Progenitor cell of endocrine pancreas (in vitro differentiated cells): ENCODE measurements at regions not wholly inside any gene's neighbourhood (a gene's known extent, or its start where the extent isn't known, plus 50 kb on each side); places are given as distances from the start of the nearest gene placed in this dataset.
"Not testable (repeated sequence)": the region's sequence is repeated elsewhere in the genome, so short reads cannot be mapped to it uniquely, and the experiment has no call there.

Source experiments
- DNase-seq: peaks from one replicate; pipeline ENCODE4 v3.0.0; 2021; ENCODE audit warnings: low spot score; ENCODE audit not compliant: unreplicated experiment
- H3K27ac Mint-ChIP-seq: 2 replicates; pipeline ENCODE4 v1.8.0; 2021; ENCODE audit warnings: mild to moderate bottlenecking, moderate library complexity, mixed read lengths
- H3K27me3 Mint-ChIP-seq: 2 replicates; pipeline ENCODE4 v1.8.0; 2021; ENCODE audit warnings: mixed read lengths
- H3K36me3 Mint-ChIP-seq: 2 replicates; pipeline ENCODE4 v1.8.0; 2022; ENCODE audit warnings: mixed read lengths; ENCODE audit not compliant: insufficient read depth
- H3K4me1 Mint-ChIP-seq: 2 replicates; pipeline ENCODE4 v1.8.0; 2021; ENCODE audit warnings: low read depth, mixed read lengths
- H3K4me3 Mint-ChIP-seq: 2 replicates; pipeline ENCODE4 v1.8.0; 2021; ENCODE audit warnings: low read depth, mild to moderate bottlenecking, moderate library complexity, mixed read lengths
- H3K9me3 Mint-ChIP-seq: 2 replicates; pipeline ENCODE4 v1.8.0; 2021; ENCODE audit warnings: low read depth, mixed read lengths
- CTCF ChIP-seq: fragments of 200-600 bp; sonication (generic); IDR thresholded peaks from one replicate; pipeline ENCODE4 v1.5.0; 2021; ENCODE audit warnings: antibody characterized with exemption, mild to moderate bottlenecking; ENCODE audit not compliant: unreplicated experiment

GRCh38 chr3:153555919-153556318, 393.9 kb downstream of the RAP2B start:
- no peak for DNase-seq
- no peak for TF ChIP-seq CTCF
- H3K27me3 Mint-ChIP-seq = no peaks in the 10 kb centered on the region
- H3K4me3 Mint-ChIP-seq = no peak overlapping the region
- H3K36me3 Mint-ChIP-seq = no peaks in the 10 kb centered on the region
- H3K4me1 Mint-ChIP-seq = no peaks in the 10 kb centered on the region
- H3K27ac Mint-ChIP-seq = no peak overlapping the region
- H3K9me3 Mint-ChIP-seq = peaks cover 19% of the 10 kb centered on the region

DNA sequence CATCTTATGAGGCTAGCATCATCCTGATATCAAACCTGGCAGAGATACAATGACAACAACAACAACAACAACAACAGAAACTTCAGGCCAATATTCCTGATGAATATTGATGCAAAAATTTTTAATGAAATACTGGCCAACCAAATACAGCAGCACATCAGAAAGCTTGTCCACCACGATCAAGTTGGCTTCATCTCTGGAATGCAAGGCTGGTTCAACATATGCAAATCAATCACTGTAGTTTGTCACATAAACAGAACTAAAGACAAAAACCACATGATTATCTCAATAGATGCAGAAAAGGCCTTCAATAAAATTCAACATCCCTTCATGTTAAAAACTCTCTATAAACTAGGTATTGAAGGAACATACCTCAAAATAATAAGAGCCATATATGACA, 397.3 kb downstream of the RAP2B start:
- H3K36me3 Mint-ChIP-seq, H3K4me1 Mint-ChIP-seq, H3K27ac Mint-ChIP-seq, H3K27me3 Mint-ChIP-seq, DNase-seq, H3K4me3 Mint-ChIP-seq: not testable (repeated sequence)
- peaks cover 30% of the 10 kb centered on the region for H3K9me3 Mint-ChIP-seq

GRCh38 chr3:153567011-153567410, 405.0 kb downstream of the RAP2B start:
- TF ChIP-seq CTCF = no peak

DNA sequence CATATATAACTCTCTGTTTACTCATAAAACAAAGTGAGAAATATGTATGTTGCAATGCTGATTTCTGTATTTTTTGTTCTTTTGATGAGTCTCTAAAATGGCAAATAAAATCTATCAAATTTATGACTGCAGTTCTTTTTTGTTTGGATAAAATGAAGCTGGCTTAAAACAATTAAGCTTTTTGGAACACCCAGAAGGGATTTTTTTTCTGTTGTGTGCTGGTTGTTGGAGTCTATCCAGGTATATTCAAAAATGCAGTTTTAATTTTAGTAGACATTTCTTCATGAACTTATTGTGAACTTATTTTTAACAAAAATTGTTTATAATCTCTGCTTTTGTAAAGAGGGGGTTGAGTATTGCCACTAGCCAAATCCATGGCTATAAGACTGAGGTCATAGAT, 405.5 kb downstream of the RAP2B start:
- no peaks in the 10 kb centered on the region for H3K27me3 Mint-ChIP-seq
- H3K36me3 Mint-ChIP-seq = peaks cover 2% of the 10 kb centered on the region
- no peak overlapping the region for H3K4me3 Mint-ChIP-seq
- no peak for DNase-seq
- H3K27ac Mint-ChIP-seq = no peak overlapping the region
- no peak for TF ChIP-seq CTCF
- no peaks in the 10 kb centered on the region for H3K4me1 Mint-ChIP-seq
- H3K9me3 Mint-ChIP-seq = peaks cover 22% of the 10 kb centered on the region

More at GRCh38 chr3:153567011-153567410, 405.0 kb downstream of the RAP2B start:
- DNase-seq = no peak
- Mint-ChIP-seq H3K4me3 (no peak overlapping the region), H3K27ac (no peak overlapping the region), H3K4me1 (no peaks in the 10 kb centered on the region), H3K27me3 (no peaks in the 10 kb centered on the region), H3K36me3 (peaks cover 2% of the 10 kb centered on the region), H3K9me3 (peaks cover 23% of the 10 kb centered on the region)

- not testable (repeated sequence) for H3K4me1 Mint-ChIP-seq, H3K4me3 Mint-ChIP-seq, H3K36me3 Mint-ChIP-seq, DNase-seq, H3K27ac Mint-ChIP-seq, H3K9me3 Mint-ChIP-seq, H3K27me3 Mint-ChIP-seq
These were observed 408.5 kb downstream of the RAP2B start for GRCh38 chr3:153570481-153570880.

DNA sequence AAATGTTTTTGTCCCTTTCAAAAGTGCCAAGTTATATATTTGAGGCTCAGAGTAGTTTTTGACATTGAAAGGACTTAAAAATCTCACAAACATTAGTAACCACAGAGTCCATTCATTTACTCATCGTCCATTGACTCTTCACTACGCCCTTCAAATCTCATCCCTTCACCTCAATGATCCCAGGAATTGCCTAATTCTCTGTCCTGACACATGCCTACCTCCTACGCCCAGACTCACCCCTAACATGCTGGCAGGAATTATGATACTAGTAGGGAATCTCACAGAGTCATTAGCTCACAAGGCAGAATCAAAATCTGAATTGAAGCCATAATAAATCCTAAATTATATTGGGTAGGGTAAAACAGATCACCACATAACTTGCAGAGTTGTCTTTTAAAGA, 410.1 kb downstream of the RAP2B start:
- Mint-ChIP-seq H3K4me3 (no peak overlapping the region), H3K27me3 (no peaks in the 10 kb centered on the region), H3K27ac (no peak overlapping the region), H3K36me3 (no peaks in the 10 kb centered on the region), H3K9me3 (peaks cover 4% of the 10 kb centered on the region), H3K4me1 (no peaks in the 10 kb centered on the region)
- no peak for DNase-seq
- no peak for TF ChIP-seq CTCF

GRCh38 chr3:153572654-153573053, 410.6 kb downstream of the RAP2B start:
- Mint-ChIP-seq H3K4me1 (no peaks in the 10 kb centered on the region), H3K4me3 (no peak overlapping the region)
- DNase-seq = no peak

More at GRCh38 chr3:153572654-153573053, 410.6 kb downstream of the RAP2B start:
- Mint-ChIP-seq H3K27ac (no peak overlapping the region), H3K27me3 (no peaks in the 10 kb centered on the region), H3K9me3 (peaks cover 4% of the 10 kb centered on the region), H3K36me3 (no peaks in the 10 kb centered on the region)
- TF ChIP-seq CTCF = no peak
